ENCODE measurements at regions not wholly inside any gene's neighbourhood (a gene's known extent, or its start where the extent isn't known, plus 50 kb on each side); places are given as distances from the start of the nearest gene placed in this dataset.
"Not testable (repeated sequence)": the region's sequence is repeated elsewhere in the genome, so short reads cannot be mapped to it uniquely, and the experiment has no call there.

DNA sequence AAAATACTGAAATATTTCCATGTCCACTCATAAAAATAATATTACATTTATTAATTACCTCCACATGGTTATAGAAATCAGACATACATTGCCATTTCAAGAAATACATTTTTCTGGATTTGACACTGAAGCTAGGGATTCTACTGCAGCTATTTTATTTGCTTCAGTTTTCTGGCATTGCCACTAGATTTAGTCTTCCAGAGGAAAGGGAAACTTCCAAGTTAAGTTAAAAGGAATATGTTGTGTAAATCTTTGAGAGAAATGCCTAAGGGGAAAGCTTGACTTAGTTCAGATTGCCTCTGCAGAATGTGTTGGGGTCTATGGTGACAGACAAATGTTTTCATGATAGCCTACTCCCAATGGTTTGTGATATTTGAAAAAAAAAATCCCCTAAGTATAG is 1631.3 kb downstream of the PCDH18 start:
- no peak for DNase-seq (ENCODE audit: low read depth)

DNA sequence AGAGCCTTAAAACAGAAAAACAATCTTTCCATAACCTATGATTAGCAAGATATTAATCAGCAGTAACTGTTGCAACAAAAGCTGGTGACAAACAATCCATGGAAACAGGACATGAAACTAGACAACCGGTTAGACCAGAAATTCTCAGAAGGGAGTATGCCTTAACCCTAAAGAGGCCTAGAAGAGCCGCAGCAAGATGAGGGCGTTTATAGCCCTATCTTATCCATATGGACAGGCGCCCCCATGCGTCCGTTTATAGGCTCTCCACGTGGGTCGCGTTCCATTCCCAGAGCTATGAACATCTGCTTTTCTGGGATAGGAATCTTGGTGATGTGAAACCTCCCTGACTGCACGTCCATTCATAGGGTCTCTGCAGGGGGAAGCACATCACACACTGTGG is 1662.7 kb upstream of the PABPC4L start:
- not testable (repeated sequence) for DNase-seq (ENCODE audit: low read depth)

DNA sequence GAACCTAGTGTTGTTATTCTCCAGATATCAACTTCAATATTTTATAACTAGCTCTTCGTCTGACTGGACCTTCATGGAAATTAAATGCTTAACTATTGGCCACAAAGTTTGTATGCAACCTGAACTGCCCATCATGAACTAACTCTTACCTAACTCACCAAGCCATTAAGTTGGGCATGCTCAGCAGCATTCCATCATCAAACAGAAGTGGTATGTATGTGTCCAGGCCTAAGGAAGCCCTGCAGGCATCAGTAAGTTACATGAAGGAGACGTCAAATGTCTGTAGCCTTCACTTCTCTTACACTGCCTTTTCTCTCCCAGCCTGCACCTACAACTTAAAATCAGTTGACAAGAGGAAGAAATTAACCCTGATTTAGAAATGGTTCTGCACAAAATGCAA is 1639.2 kb upstream of the PABPC4L start:
- no peak for DNase-seq (ENCODE audit: low read depth)

DNA sequence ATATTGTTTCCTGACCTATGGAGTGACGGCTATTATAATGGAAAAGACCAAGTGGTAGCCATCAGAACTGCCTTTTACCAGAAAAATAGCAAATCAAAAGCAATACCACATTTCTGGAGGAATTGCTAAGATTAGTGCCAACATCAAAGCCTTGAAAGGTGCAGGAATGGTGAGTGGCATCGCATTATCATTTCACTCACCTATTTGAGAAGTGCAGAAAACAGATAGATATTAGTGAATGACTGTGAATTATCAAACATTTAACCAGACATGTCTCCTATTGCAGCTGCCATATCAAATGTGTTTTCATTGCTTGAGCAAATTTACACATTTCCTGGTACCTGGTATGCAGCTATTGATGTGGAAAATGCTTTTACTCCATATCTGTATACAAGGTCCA is 1638.1 kb upstream of the PABPC4L start:
- no peak for DNase-seq (ENCODE audit: low read depth)

DNA sequence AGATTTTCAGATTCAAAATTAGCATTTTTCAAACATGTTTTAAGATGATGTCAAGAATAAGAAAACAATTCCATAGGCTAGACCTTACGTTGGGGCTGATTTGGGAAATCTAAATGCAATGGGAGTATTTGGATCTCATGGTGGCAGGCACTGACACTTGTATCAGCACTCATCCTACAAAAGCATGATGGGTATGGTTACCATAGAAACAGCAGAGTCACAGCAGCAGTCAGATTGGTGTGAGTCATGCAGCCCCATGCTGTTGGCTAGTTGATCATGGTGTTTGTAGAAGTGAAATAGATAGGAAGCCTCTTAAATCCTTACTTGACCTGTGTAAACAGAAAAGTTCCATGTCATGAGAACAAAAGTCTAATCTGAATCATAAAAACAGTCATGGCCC is 1637.3 kb upstream of the PABPC4L start:
- DNase-seq (ENCODE audit: low read depth), result no peak

DNA sequence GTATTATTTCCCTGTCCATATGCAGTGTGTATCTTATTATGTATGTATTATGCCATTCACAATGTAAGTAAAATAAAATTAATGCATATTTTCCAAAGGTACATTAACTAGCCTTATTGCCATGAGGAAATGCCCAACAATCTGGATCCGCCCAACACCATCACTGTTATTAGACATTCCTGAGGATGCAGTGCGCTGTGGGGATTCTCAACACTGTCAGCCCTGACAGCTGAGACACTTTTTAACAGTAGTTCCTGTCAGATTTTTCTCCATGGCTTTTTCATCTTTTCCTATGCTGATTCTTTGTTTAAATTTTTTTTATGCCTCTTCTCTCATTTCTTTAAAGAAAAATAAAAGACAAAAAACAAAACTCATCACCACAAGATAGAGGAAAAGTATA is 1632.9 kb upstream of the PABPC4L start:
- no peak for DNase-seq (ENCODE audit: low read depth)

DNA sequence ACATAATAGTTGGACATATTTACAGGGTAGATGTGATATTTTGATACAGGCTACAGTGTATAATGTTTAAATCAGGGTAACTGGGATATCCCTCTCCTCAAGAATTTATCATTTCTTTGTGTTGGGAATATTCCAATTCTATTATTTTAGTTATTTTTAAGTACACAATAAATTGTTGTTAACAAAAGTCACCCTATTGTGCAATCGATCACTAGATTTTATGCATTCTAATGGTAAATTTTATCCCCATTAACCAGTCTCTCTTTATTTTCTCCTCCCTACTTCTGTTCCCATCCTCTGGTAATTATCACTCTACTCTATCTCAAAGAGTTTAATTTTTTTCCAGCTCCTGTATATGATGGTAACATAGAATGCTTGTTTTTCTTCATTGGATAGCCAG is 1631.9 kb upstream of the PABPC4L start:
- DNase-seq (ENCODE audit: low read depth), result no peak

DNA sequence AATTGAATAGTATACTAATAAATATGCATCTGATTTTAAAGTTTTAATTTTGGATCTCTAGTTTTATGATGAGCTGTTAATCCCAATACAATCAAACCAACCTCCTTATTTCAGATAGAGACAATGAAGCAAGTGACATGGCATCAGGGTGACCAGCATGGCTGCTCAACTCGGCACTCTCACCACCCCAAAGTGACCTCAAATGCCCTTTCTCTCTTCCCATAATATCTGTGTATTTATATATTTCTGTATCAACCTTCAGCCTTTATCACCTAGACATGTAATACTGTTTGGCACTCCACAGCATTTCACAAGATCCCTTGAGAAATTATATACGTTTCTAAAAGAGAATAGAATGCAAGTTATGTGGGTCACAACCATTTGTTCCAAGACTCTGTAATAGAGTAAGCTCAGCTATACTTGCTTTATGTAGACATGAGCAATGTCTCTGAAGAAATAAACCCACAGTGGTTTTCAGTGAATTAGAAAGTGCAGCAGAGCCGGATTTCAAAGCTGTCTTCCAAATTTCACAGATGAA is 1623.2 kb upstream of the PABPC4L start:
- no peak for DNase-seq (ENCODE audit: low read depth)

DNA sequence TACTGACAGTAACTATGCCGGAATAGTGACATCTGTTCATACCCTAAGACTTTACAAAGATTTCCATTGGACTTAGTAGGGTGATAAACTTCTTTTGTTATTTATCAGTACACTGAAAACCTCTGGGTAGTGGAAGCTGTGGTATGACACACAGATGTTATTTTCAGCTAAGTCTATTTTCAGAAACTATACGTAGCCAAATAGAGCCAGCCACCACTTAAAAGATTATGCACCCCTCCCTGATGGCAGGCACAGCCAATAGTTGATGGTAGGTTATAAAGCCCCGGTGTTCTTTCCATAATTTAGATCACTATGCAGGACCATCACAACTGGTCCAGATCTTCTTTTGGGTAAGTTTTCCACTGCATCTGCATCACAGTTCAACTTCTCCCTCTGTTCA is 1603.2 kb upstream of the PABPC4L start:
- no peak for DNase-seq (ENCODE audit: low read depth)

DNA sequence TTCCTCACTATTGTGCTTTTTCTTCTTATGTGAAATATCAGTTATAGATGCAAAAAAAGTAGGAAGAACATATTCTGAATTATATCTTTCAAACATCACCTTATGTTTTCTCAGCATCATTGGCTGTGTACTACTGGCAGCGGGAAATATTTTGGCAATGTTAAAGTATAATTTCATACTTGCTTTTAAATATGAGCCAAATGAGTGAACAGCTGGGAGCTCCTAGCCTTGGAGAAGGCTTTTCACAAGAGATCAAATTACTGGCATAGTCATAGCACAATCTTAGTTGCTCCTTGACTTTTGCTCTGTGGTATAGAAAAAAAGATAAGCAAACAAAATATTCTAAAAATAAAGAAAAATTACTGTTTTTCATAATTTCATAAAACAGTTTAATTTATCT is 1575.8 kb upstream of the PABPC4L start:
- DNase-seq (ENCODE audit: low read depth), result no peak

DNA sequence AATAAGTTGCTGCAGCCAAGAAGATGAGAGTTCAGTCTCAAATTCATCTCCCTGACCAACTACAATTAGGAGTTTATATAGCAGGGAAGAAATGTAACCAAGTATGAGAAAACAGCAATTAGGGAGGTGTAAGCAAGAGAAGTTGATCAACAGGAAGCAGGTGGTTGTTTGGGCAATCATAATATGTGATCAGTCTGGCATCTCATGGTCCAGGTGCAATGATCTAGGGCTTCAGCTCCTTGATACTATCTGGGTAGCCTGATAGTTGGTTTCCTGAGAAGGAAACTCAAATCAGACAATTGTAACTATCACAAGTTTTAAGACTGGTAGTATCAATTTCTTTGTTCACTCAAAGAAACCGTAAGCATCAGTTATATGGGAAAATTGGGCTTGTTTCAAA is 1574.3 kb upstream of the PABPC4L start:
- DNase-seq (ENCODE audit: low read depth), result no peak

DNA sequence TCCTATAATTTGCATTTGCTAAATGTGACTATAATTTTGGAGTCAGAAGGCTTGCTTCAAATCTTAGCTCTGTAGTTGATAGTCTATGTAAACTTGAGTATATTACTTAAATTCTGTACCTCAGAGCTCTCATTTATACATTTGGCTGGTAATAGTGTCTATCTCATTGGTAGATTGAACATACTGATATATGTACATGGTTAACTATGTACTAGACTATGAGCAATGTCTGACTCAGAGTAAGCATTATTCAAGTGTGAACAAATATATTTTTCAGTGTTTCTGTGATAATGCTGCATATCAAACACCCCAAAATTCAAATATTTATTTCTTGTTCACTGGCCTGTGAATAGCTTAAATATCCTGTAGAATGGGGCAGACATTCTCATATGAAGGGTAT is 1568.9 kb upstream of the PABPC4L start:
- no peak for DNase-seq (ENCODE audit: low read depth)

DNA sequence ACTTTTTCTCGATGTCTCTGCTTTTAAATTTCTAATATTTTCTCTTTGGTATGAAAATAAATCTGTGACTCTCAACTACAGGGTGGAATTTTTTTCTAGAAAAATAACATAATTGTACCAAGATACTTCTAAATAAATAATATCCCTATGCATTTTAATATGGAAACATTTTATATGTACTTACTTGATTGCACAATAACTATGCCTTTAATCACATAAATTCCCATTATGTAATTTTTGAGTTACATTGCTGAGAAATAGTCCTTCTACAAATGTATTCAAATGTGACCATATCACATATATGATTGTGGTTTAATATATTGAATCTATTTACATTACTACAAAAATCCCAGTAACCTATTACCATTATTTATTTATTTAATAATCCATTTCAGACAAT is 1543.3 kb upstream of the PABPC4L start:
- no peak for DNase-seq (ENCODE audit: low read depth)

DNA sequence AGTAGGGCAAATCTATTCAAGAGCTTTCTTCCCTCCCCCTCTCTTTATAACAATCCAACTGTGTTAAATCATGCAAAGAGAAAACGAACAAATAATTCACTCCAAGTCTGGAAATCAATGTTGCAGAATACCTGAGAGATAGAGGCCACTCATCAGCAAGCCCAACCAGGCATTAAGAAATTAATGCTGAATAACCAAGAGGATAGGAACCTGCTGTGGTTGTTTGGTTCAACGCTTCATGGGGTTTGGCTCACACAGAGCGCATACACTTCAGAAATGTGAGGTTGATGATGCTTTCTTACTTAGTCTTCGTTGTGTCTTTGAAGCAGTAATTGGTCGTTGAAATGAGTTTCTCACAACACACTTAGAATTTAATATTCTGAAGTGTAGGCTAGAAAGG is 1540.0 kb upstream of the PABPC4L start:
- no peak for DNase-seq (ENCODE audit: low read depth)

DNA sequence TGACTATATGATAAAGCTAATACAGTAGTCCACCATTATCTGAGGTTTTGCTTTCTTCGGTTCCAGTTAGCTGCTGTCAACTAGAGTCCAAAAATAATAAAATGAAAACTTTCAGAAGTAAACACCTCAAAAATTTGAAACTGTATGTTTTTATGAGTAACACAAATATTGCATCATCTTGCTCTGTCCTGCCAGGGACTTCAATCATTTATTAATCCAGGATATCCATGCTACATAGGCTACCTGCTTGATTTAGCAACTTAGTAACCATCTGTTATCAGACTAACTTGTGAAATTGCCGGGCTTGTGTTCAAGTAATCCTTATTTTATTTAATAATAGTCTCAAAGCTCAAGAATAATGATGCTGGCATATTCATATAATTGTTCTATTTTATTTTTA is 1537.8 kb upstream of the PABPC4L start:
- DNase-seq (ENCODE audit: low read depth), result no peak

DNA sequence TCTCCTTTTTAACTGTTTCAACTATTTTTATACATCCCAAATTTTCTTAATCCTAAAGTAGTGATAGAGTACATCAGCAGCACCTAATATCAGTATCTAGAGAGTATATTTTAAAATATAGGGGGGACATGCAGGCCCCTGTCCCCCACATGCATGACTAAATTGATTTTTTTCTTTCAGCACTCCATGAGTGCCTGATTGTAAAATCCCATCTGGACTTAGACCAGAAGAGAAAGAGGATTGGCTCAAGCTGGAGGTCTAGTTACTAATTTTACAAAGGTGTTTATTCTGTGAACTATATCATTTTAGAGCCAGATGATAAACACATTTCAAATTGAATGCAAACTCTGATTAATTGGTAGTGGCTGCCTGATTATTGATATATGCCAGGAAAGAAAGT is 1533.9 kb upstream of the PABPC4L start:
- no peak for DNase-seq (ENCODE audit: low read depth)

DNA sequence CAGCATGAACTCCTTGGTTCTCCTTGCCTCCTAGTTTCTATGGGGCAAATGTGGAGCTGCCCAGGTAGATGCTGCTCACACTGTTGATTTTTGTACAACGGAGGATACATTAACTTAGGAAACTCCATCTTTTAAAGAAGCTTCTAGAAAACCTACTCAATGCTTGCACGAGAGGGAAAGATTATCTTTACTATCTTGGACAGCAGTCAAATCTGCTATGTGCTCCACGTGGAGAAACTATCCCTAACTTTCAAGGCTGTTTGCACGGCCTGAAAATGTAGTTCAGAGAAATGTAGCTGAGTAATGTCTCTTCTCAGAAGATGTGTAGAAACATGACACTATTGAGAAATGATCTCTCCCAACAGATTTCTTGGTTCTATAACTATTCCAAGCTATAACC is 1530.9 kb upstream of the PABPC4L start:
- no peak for DNase-seq (ENCODE audit: low read depth)

DNA sequence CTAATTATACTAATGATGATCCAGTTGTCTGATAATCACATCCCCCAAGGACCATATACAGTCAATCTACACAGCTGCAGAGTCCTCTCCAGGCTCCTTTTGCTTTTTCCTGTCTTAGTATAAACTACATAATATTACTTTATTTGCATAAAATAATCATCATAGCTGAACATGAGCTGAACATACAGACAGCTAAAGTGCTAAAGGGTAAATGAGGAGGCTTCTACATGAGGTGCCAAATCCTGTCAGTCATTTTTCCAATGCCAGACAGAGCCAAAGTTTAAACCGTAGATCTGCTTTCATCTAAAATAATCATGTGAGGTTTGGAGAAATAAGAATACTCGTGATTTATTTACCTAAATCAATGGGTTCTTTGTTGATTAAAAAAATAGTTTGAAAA is 1530.1 kb upstream of the PABPC4L start:
- DNase-seq (ENCODE audit: low read depth), result no peak

DNA sequence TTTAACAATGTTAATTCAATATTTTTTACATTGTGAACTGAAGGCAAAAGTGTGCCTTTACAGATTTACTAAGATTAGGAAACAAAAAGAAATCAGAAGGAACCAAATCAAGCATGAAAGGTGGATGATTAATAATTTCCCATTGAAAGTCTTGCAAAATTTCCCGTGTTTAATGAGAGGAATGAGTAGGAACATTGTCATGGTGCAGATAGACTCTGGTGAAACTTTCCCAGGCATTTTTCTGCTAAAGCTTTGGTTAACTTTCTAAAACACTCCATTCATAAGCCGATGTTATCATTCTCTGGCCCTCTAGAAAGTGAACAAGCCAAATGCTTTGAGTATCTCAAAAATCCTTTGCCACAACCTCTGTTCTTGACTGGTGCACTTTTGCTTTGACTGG is 1522.8 kb upstream of the PABPC4L start:
- DNase-seq (ENCODE audit: low read depth), result no peak

DNA sequence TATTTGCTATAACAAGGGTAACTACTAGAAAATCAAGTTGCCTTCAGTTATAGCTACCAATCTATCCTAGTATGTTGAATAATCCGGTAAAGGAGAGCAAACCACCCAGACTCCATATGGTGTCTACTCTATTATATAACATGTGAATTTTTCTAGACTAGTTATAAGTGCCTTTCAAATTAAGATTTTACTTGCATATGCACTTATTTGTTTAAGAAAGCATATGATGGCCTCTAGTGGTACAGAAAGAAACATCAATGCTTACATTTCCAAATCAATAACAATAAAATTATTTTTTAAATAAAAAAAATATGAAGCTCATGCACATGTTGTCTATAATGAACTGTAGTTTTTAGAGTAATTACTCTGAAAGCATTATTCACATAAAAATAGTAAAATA is 1516.4 kb upstream of the PABPC4L start:
- no peak for DNase-seq (ENCODE audit: low read depth)

DNA sequence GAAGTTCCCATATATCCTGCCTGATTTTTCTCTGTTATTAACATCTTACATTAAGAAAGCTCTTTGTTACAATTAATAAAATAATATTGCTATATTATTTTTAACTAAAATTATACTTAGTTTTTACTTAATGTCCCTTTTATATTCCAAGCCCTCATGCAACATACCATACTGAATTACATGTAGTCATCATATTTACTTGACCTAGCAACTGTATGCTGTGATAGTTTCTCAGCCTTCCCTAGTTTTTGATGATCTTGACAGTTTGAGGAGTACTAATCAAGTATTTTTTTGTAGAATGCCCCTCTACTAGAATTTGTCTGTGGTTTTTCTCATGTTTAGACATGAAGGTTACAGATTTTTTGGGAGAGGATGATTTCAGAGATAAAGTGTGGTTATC is 1503.8 kb upstream of the PABPC4L start:
- no peak for DNase-seq (ENCODE audit: low read depth)

DNA sequence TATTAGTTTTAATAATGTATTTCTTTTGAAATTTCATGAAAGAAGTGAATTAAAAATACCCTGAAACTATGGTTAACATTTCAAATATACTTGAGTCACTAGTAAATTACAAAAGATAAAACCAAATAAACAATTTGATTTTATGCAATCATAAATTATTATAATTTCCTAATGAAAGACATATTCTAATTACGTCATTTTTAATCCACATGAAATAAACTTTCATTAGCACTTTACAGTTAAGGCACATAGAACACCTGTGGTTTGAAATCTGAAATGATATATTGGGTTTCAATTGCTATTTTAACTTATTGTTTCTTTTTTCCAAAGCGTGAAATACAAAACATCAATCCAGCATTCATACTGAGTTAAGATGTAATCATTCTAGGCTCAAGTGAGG is 1492.5 kb upstream of the PABPC4L start:
- no peak for DNase-seq (ENCODE audit: low read depth)

DNA sequence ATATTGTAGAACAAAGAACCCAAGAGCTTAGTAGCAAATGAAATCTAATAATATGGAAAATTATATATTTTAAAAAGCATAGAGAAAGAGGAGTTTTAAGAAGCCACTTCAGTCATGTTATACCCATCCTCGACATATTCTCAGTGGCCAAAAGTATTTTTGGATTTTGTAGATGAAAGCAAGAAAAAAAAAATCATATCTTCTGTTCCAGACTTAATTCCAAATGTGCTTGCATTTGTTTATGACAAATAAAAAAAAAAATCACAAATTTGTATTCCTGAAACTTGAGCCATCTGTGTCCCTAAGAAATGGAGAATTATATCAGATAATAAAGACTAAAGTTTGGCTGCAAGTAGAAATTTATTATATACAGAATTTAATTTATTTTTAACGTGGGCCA is 1482.4 kb upstream of the PABPC4L start:
- DNase-seq (ENCODE audit: low read depth), result no peak

DNA sequence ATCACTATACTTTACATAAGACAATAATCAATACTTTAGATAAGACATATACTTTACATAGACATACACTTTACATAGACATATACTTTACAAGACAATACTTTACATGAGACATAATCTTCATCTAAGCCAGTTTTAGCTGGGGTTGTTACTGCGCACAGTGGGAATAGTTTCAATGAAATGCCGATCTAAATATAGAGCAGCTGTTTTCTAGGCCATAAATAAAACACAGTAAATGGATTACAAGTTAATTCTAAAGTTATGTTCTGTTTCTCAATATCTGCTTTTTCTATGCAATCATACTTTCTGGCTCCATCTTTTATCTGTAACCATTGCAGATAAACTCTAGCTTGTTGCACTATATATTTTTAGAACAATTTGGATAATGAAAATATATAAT is 1470.6 kb upstream of the PABPC4L start:
- DNase-seq (ENCODE audit: low read depth), result no peak

DNA sequence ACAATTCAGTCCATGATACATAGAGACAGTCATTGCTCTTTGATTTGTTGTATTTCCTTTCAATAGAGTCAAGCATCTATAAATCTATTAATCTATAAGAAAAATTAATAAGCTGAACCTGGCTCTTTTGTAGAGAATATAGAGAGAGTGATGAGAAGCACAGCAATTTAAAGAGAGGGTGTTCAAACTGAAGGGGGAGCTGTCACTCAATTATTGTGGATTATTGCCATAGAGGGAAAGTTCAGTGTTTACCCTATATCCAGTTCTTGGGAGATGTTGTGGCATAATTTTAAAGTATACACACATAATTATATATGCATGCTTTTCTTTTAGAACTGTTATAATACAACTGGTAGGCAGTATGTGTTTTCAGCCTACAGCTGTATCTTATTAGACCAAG is 1469.0 kb upstream of the PABPC4L start:
- DNase-seq (ENCODE audit: low read depth), result no peak

All from GM04503 (cell line).